Neuronal stem cell (in vitro differentiated cells): ENCODE measurements at regions not wholly inside any gene's neighbourhood (a gene's known extent, or its start where the extent isn't known, plus 50 kb on each side); places are given as distances from the start of the nearest gene placed in this dataset.
"Not testable (repeated sequence)": the region's sequence is repeated elsewhere in the genome, so short reads cannot be mapped to it uniquely, and the experiment has no call there.

Experiments used
- DNase-seq: peaks from one replicate; pipeline ENCODE4 v3.0.0-alpha.2; 2013; ENCODE audit warnings: low spot score
- H2AFZ ChIP-seq: one replicate; pipeline ENCODE4 v1.6.1; 2013; ENCODE audit warnings: mild to moderate bottlenecking, low read length, inconsistent platforms
- H2AK5ac ChIP-seq: 2 replicates; pipeline ENCODE4 v1.6.1; 2013; ENCODE audit warnings: low read depth, mild to moderate bottlenecking, inconsistent platforms, low read length, moderate library complexity, mixed read lengths
- H2BK120ac ChIP-seq: 2 replicates; pipeline ENCODE4 v1.6.1; 2013; ENCODE audit warnings: low read depth, mild to moderate bottlenecking, inconsistent platforms, low read length, moderate library complexity, mixed read lengths
- H2BK12ac ChIP-seq: one replicate; pipeline ENCODE4 v1.6.1; 2013; ENCODE audit warnings: low read length, inconsistent platforms
- H2BK15ac ChIP-seq: 2 replicates; pipeline ENCODE4 v1.6.1; 2013; ENCODE audit warnings: mild to moderate bottlenecking, low read length, inconsistent platforms, mixed read lengths
- H2BK5ac ChIP-seq: one replicate; pipeline ENCODE4 v1.6.1; 2013; ENCODE audit warnings: inconsistent platforms, mild to moderate bottlenecking, low read length, moderate library complexity
- H3K14ac ChIP-seq: one replicate; pipeline ENCODE4 v1.6.1; 2013; ENCODE audit warnings: low read length, inconsistent platforms
- H3K18ac ChIP-seq: 2 replicates; pipeline ENCODE4 v1.6.1; 2013; ENCODE audit warnings: low read length, inconsistent platforms
- H3K23ac ChIP-seq: 2 replicates; pipeline ENCODE4 v1.6.1; 2013; ENCODE audit warnings: low read depth, mild to moderate bottlenecking, mixed read lengths, low read length, inconsistent platforms; ENCODE audit not compliant: poor library complexity
- H3K27ac ChIP-seq: replicated peaks from 3 replicates; pipeline ENCODE4 v1.5.1; 2013; ENCODE audit warnings: low read length, inconsistent platforms
- H3K27me3 ChIP-seq, 3 experiments: 2 replicates each; pipeline ENCODE4 v1.6.1; 2013; ENCODE audit warnings: low read length in 3 of 3, mild to moderate bottlenecking in 2 of 3, inconsistent platforms in 1 of 3, low read depth in 1 of 3, mixed read lengths in 1 of 3, moderate library complexity in 1 of 3; ENCODE audit not compliant: control insufficient read depth in 3 of 3, insufficient read depth in 3 of 3
- H3K36me3 ChIP-seq, 2 donors: replicated peaks in 1 of 2; 2 replicates each; pipeline ENCODE4 v1.6.1; 2013; ENCODE audit warnings: low read length in 2 of 2; ENCODE audit not compliant: control insufficient read depth in 2 of 2, insufficient read depth in 2 of 2
- H3K4ac ChIP-seq: 2 replicates; pipeline ENCODE4 v1.6.1; 2013; ENCODE audit warnings: inconsistent platforms, mild to moderate bottlenecking, low read length, moderate library complexity
- H3K4me1 ChIP-seq, 2 donors: 1 replicate in 1 of 2; 2 replicates in 1 of 2; pipeline ENCODE4 v1.6.1; 2013; ENCODE audit warnings: low read length in 2 of 2, low read depth in 1 of 2; ENCODE audit not compliant: control insufficient read depth in 2 of 2, insufficient read depth in 1 of 2
- H3K4me2 ChIP-seq: one replicate; pipeline ENCODE4 v1.6.1; 2013; ENCODE audit warnings: mild to moderate bottlenecking, low read length, inconsistent platforms; ENCODE audit not compliant: insufficient read depth, poor library complexity, severe bottlenecking
- H3K4me3 ChIP-seq, 2 donors: 2 replicates each; pipeline ENCODE4 v1.5.1; 2013; ENCODE audit warnings: low read length in 2 of 2, mild to moderate bottlenecking in 2 of 2, inconsistent platforms in 1 of 2, moderate library complexity in 1 of 2
- H3K79me1 ChIP-seq: one replicate; pipeline ENCODE4 v1.6.1; 2013; ENCODE audit warnings: low read depth, mild to moderate bottlenecking, inconsistent platforms, low read length, moderate library complexity
- H3K9ac ChIP-seq: one replicate; pipeline ENCODE4 v1.6.1; 2013; ENCODE audit warnings: mild to moderate bottlenecking, low read depth, low read length, inconsistent platforms; ENCODE audit not compliant: poor library complexity
- H3K9me3 ChIP-seq, 2 donors: replicated peaks in 1 of 2; 2 replicates each; pipeline versions ENCODE3 to v1.6.1; 2013; ENCODE audit warnings: low read length in 2 of 2, mild to moderate bottlenecking in 2 of 2, inconsistent platforms in 1 of 2, low read depth in 1 of 2, mixed read lengths in 1 of 2, moderate library complexity in 1 of 2; ENCODE audit not compliant: control insufficient read depth in 2 of 2, insufficient read depth in 1 of 2
- H4K8ac ChIP-seq: one replicate; pipeline ENCODE4 v1.6.1; 2013; ENCODE audit warnings: low read depth, mild to moderate bottlenecking, inconsistent platforms, low read length, moderate library complexity
- H4K91ac ChIP-seq: one replicate; pipeline ENCODE4 v1.6.1; 2013; ENCODE audit warnings: low read length, low read depth, mild to moderate bottlenecking, inconsistent platforms; ENCODE audit not compliant: poor library complexity
- WGBS, 2 donors: extraction: QIAGEN DNeasy Blood & Tissue Kit; methylation state at CpG; one replicate each; pipeline ENCODE4 v1.1.7; 2013; ENCODE audit warnings: missing lambda C conversion rate in 2 of 2, mixed read lengths in 1 of 2; ENCODE audit not compliant: insufficient read length in 2 of 2, insufficient replicate concordance in 1 of 2; ENCODE audit errors: extremely low coverage in 2 of 2; 5-methylcytosine and 5-hydroxymethylcytosine counted together

DNA sequence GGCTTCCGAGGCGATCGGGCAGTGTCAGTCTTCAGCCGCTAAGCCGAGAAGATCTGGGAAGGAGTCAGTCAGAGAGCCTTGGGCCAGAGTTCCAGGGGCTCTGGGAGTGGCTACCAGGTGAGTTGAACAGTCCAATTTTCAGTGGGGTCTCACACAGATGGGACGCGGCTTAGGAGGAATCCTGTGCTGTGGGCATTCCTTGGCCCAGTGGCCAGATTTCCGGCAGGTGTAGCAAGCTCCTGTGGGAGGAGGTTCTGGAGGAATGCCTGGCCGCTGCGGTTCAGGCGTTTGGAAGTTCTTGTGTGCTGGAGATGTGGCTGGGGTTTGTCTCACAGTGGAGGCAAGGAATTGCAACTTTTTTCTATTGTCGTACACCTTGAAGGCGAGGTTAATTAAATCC lies 761.5 kb upstream of the CTNND2 start:
- H3K4me3 ChIP-seq, H3K23ac ChIP-seq, H3K4me1 ChIP-seq, H2BK120ac ChIP-seq, H2AK5ac ChIP-seq, H3K18ac ChIP-seq, H3K9ac ChIP-seq, H2BK15ac ChIP-seq, H2BK12ac ChIP-seq, H3K4ac ChIP-seq, H3K14ac ChIP-seq, H4K8ac ChIP-seq, H4K91ac ChIP-seq, H3K9me3 ChIP-seq, H3K27me3 ChIP-seq, H3K4me2 ChIP-seq, H3K27ac ChIP-seq, H3K36me3 ChIP-seq, H2BK5ac ChIP-seq, DNase-seq, H2AFZ ChIP-seq, H3K79me1 ChIP-seq: not testable (repeated sequence)
- WGBS, 2 donors, result no CpG with 5 or more reads among the region's 13 CpGs

- WGBS, 2 donors, result no CpG with 5 or more reads among the region's 20 CpGs
- no peaks in the 10 kb centered on the region for H3K79me1 ChIP-seq
- no peak overlapping the region for H3K4me2 ChIP-seq
- H3K4ac ChIP-seq, result no peak overlapping the region
- H3K4me1 ChIP-seq, result no peaks in the 10 kb centered on the region
- H3K9me3 ChIP-seq, result no peaks in the 10 kb centered on the region
- H3K9ac ChIP-seq, result no peak overlapping the region
- H3K14ac ChIP-seq, result no peak overlapping the region
- no peak overlapping the region for H2AK5ac ChIP-seq
- H3K4me3 ChIP-seq, result no peak overlapping the region
- H2AFZ ChIP-seq, result no peak overlapping the region
- DNase-seq, result no peak
- no peak overlapping the region for H2BK12ac ChIP-seq
- no peak overlapping the region for H4K91ac ChIP-seq
- H3K27ac ChIP-seq, result no peak overlapping the region
- no peak overlapping the region for H3K18ac ChIP-seq
- no peak overlapping the region for H4K8ac ChIP-seq
- H2BK120ac ChIP-seq, result no peak overlapping the region
- no peak overlapping the region for H2BK5ac ChIP-seq
- no peak overlapping the region for H3K23ac ChIP-seq
- peaks cover 0 to 6% (median 0%) of the 10 kb centered on the region in 3 experiments for H3K27me3 ChIP-seq
- no peaks in the 10 kb centered on the region for H3K36me3 ChIP-seq
- no peak overlapping the region for H2BK15ac ChIP-seq
Observed at GRCh38 chr5:12662545-12663314, 758.5 kb upstream of the CTNND2 start.

GRCh38 chr5:12661617-12662370 lies 757.5 kb upstream of the CTNND2 start:
- peak overlapping the region; percentile 89 for H3K23ac ChIP-seq
- no peak overlapping the region for H3K4ac ChIP-seq
- peak overlapping the region; percentile 43 for H4K8ac ChIP-seq
- H4K91ac ChIP-seq, result no peak overlapping the region
- no peak overlapping the region for H2BK120ac ChIP-seq
- H3K18ac ChIP-seq, result peak overlapping the region; percentile 80
- H3K79me1 ChIP-seq, result no peaks in the 10 kb centered on the region
- DNase-seq, result no peak
- H3K4me2 ChIP-seq, result no peak overlapping the region
- no peak overlapping the region for H2AK5ac ChIP-seq
- no peak overlapping the region for H2AFZ ChIP-seq
- no peak overlapping the region for H2BK15ac ChIP-seq
- H3K14ac ChIP-seq, result no peak overlapping the region
- peaks cover 0 to 3% (median 0%) of the 10 kb centered on the region in 3 experiments for H3K27me3 ChIP-seq
- no peaks in the 10 kb centered on the region for H3K4me1 ChIP-seq
- no peak overlapping the region for H2BK12ac ChIP-seq
- no peaks in the 10 kb centered on the region for H3K9me3 ChIP-seq
- no peak overlapping the region for H3K27ac ChIP-seq
- no peaks in the 10 kb centered on the region for H3K36me3 ChIP-seq
- no peak overlapping the region for H3K4me3 ChIP-seq
- WGBS, 2 donors, result no CpG with 5 or more reads among the region's 33 CpGs
- no peak overlapping the region for H2BK5ac ChIP-seq
- no peak overlapping the region for H3K9ac ChIP-seq
